ENCODE measurements at regions not wholly inside any gene's neighbourhood (a gene's known extent, or its start where the extent isn't known, plus 50 kb on each side); places are given as distances from the start of the nearest gene placed in this dataset.

- Histone ChIP-seq H3K36me3 (ENCODE audit: insufficient read depth, low read length) (no peaks in the 10 kb centered on the region), H3K79me2 (ENCODE audit: control insufficient read depth, insufficient read depth, low read length, unreplicated experiment) (no peaks in the 10 kb centered on the region), H3K27me3 (ENCODE audit: insufficient read depth, low read length) (no peaks in the 10 kb centered on the region), H3K4me3 (ENCODE audit: low read depth, low read length) (no peak overlapping the region), H3K4me1 (ENCODE audit: control insufficient read depth, insufficient read depth, low read length, unreplicated experiment) (peaks cover 4% of the 10 kb centered on the region), H3K27ac (ENCODE audit: low read depth, low read length) (no peak overlapping the region), H2AFZ (ENCODE audit: low read length, unreplicated experiment) (no peak overlapping the region)
Observed at GRCh38 chr10:90204131-90204955, 503.0 kb downstream of the KIF20B start.

GRCh38 chr10:90204956-90205314 lies 503.5 kb downstream of the KIF20B start:
- H3K4me3 ChIP-seq (ENCODE audit: low read depth, low read length) = no peak overlapping the region
- H3K36me3 ChIP-seq (ENCODE audit: insufficient read depth, low read length) = no peaks in the 10 kb centered on the region
- no peaks in the 10 kb centered on the region for H3K79me2 ChIP-seq (ENCODE audit: control insufficient read depth, insufficient read depth, low read length, unreplicated experiment)
- H3K27me3 ChIP-seq (ENCODE audit: insufficient read depth, low read length) = no peaks in the 10 kb centered on the region
- H2AFZ ChIP-seq (ENCODE audit: low read length, unreplicated experiment) = no peak overlapping the region
- H3K4me1 ChIP-seq (ENCODE audit: control insufficient read depth, insufficient read depth, low read length, unreplicated experiment) = peaks cover 4% of the 10 kb centered on the region
- H3K27ac ChIP-seq (ENCODE audit: low read depth, low read length) = no peak overlapping the region

GRCh38 chr10:90205340-90205739 lies 503.9 kb downstream of the KIF20B start:
- H3K4me3 ChIP-seq (ENCODE audit: low read depth, low read length) = no peak overlapping the region
- peaks cover 4% of the 10 kb centered on the region for H3K4me1 ChIP-seq (ENCODE audit: control insufficient read depth, insufficient read depth, low read length, unreplicated experiment)
- H3K27ac ChIP-seq (ENCODE audit: low read depth, low read length) = no peak overlapping the region
- no peaks in the 10 kb centered on the region for H3K27me3 ChIP-seq (ENCODE audit: insufficient read depth, low read length)
- H3K79me2 ChIP-seq (ENCODE audit: control insufficient read depth, insufficient read depth, low read length, unreplicated experiment) = no peaks in the 10 kb centered on the region
- H2AFZ ChIP-seq (ENCODE audit: low read length, unreplicated experiment) = no peak overlapping the region
- no peaks in the 10 kb centered on the region for H3K36me3 ChIP-seq (ENCODE audit: insufficient read depth, low read length)

- H3K4me3 ChIP-seq (ENCODE audit: low read depth, low read length) = no peak overlapping the region
- H3K4me1 ChIP-seq (ENCODE audit: control insufficient read depth, insufficient read depth, low read length, unreplicated experiment) = no peaks in the 10 kb centered on the region
- H3K36me3 ChIP-seq (ENCODE audit: insufficient read depth, low read length) = no peaks in the 10 kb centered on the region
- H3K27me3 ChIP-seq (ENCODE audit: insufficient read depth, low read length) = no peaks in the 10 kb centered on the region
- H2AFZ ChIP-seq (ENCODE audit: low read length, unreplicated experiment) = no peak overlapping the region
- H3K79me2 ChIP-seq (ENCODE audit: control insufficient read depth, insufficient read depth, low read length, unreplicated experiment) = no peaks in the 10 kb centered on the region
- no peak overlapping the region for H3K27ac ChIP-seq (ENCODE audit: low read depth, low read length)
Observed at GRCh38 chr10:90213346-90213745, 512.0 kb downstream of the KIF20B start.

GRCh38 chr10:90218846-90219245 lies 517.5 kb downstream of the KIF20B start:
- Histone ChIP-seq H3K4me3 (ENCODE audit: low read depth, low read length) (no peak overlapping the region), H2AFZ (ENCODE audit: low read length, unreplicated experiment) (no peak overlapping the region), H3K27ac (ENCODE audit: low read depth, low read length) (no peak overlapping the region), H3K27me3 (ENCODE audit: insufficient read depth, low read length) (no peaks in the 10 kb centered on the region), H3K4me1 (ENCODE audit: control insufficient read depth, insufficient read depth, low read length, unreplicated experiment) (peaks cover 10% of the 10 kb centered on the region), H3K79me2 (ENCODE audit: control insufficient read depth, insufficient read depth, low read length, unreplicated experiment) (no peaks in the 10 kb centered on the region), H3K36me3 (ENCODE audit: insufficient read depth, low read length) (no peaks in the 10 kb centered on the region)

- Histone ChIP-seq H3K79me2 (ENCODE audit: control insufficient read depth, insufficient read depth, low read length, unreplicated experiment) (no peaks in the 10 kb centered on the region), H2AFZ (ENCODE audit: low read length, unreplicated experiment) (no peak overlapping the region), H3K27me3 (ENCODE audit: insufficient read depth, low read length) (no peaks in the 10 kb centered on the region), H3K4me1 (ENCODE audit: control insufficient read depth, insufficient read depth, low read length, unreplicated experiment) (peaks cover 21% of the 10 kb centered on the region), H3K27ac (ENCODE audit: low read depth, low read length) (peak overlapping the region; percentile 53), H3K36me3 (ENCODE audit: insufficient read depth, low read length) (no peaks in the 10 kb centered on the region), H3K4me3 (ENCODE audit: low read depth, low read length) (no peak overlapping the region)
Observed at GRCh38 chr10:90222372-90222771, 521.0 kb downstream of the KIF20B start.

- Histone ChIP-seq H2AFZ (ENCODE audit: low read length, unreplicated experiment) (peak overlapping the region; percentile 8), H3K79me2 (ENCODE audit: control insufficient read depth, insufficient read depth, low read length, unreplicated experiment) (no peaks in the 10 kb centered on the region)
Observed at GRCh38 chr10:90222939-90223338, 521.5 kb downstream of the KIF20B start.

GRCh38 chr10:90224791-90225566 lies 523.6 kb downstream of the KIF20B start:
- Histone ChIP-seq H3K27me3 (ENCODE audit: insufficient read depth, low read length) (no peaks in the 10 kb centered on the region), H3K79me2 (ENCODE audit: control insufficient read depth, insufficient read depth, low read length, unreplicated experiment) (no peaks in the 10 kb centered on the region), H3K36me3 (ENCODE audit: insufficient read depth, low read length) (no peaks in the 10 kb centered on the region), H3K4me3 (ENCODE audit: low read depth, low read length) (no peak overlapping the region), H3K4me1 (ENCODE audit: control insufficient read depth, insufficient read depth, low read length, unreplicated experiment) (peaks cover 28% of the 10 kb centered on the region), H3K27ac (ENCODE audit: low read depth, low read length) (no peak overlapping the region), H2AFZ (ENCODE audit: low read length, unreplicated experiment) (no peak overlapping the region)

More at GRCh38 chr10:90222939-90223338, 521.5 kb downstream of the KIF20B start:
- Histone ChIP-seq H3K27me3 (ENCODE audit: insufficient read depth, low read length) (no peaks in the 10 kb centered on the region), H3K27ac (ENCODE audit: low read depth, low read length) (peak overlapping the region; percentile 53; the same call in 1 of the 2 replicates), H3K4me1 (ENCODE audit: control insufficient read depth, insufficient read depth, low read length, unreplicated experiment) (peaks cover 26% of the 10 kb centered on the region), H3K36me3 (ENCODE audit: insufficient read depth, low read length) (no peaks in the 10 kb centered on the region), H3K4me3 (ENCODE audit: low read depth, low read length) (no peak overlapping the region)

- H3K36me3 ChIP-seq (ENCODE audit: insufficient read depth, low read length) = no peaks in the 10 kb centered on the region
- no peak overlapping the region for H2AFZ ChIP-seq (ENCODE audit: low read length, unreplicated experiment)
- H3K27ac ChIP-seq (ENCODE audit: low read depth, low read length) = peak overlapping the region; percentile 60
- H3K79me2 ChIP-seq (ENCODE audit: control insufficient read depth, insufficient read depth, low read length, unreplicated experiment) = no peaks in the 10 kb centered on the region
- peaks cover 28% of the 10 kb centered on the region for H3K4me1 ChIP-seq (ENCODE audit: control insufficient read depth, insufficient read depth, low read length, unreplicated experiment)
- no peaks in the 10 kb centered on the region for H3K27me3 ChIP-seq (ENCODE audit: insufficient read depth, low read length)
- H3K4me3 ChIP-seq (ENCODE audit: low read depth, low read length) = no peak overlapping the region
Observed at GRCh38 chr10:90226517-90226916, 525.1 kb downstream of the KIF20B start.

GRCh38 chr10:90227217-90227656 lies 525.8 kb downstream of the KIF20B start:
- peaks cover 28% of the 10 kb centered on the region for H3K4me1 ChIP-seq (ENCODE audit: control insufficient read depth, insufficient read depth, low read length, unreplicated experiment)
- no peak overlapping the region for H2AFZ ChIP-seq (ENCODE audit: low read length, unreplicated experiment)
- no peak overlapping the region for H3K4me3 ChIP-seq (ENCODE audit: low read depth, low read length)
- H3K36me3 ChIP-seq (ENCODE audit: insufficient read depth, low read length) = no peaks in the 10 kb centered on the region
- no peaks in the 10 kb centered on the region for H3K79me2 ChIP-seq (ENCODE audit: control insufficient read depth, insufficient read depth, low read length, unreplicated experiment)
- no peaks in the 10 kb centered on the region for H3K27me3 ChIP-seq (ENCODE audit: insufficient read depth, low read length)
- H3K27ac ChIP-seq (ENCODE audit: low read depth, low read length) = peak overlapping the region; percentile 60

All from ACC112 (cell line).